HG03064 (cell line): ENCODE measurements at regions not wholly inside any gene's neighbourhood (a gene's known extent, or its start where the extent isn't known, plus 50 kb on each side); places are given as distances from the start of the nearest gene placed in this dataset.

Experiments used
- ATAC-seq: cut with Tn5 transposase; IDR thresholded peaks from one replicate; pipeline ENCODE4 v1.9.1; 2021; ENCODE audit warnings: low read depth; ENCODE audit not compliant: unreplicated experiment

DNA sequence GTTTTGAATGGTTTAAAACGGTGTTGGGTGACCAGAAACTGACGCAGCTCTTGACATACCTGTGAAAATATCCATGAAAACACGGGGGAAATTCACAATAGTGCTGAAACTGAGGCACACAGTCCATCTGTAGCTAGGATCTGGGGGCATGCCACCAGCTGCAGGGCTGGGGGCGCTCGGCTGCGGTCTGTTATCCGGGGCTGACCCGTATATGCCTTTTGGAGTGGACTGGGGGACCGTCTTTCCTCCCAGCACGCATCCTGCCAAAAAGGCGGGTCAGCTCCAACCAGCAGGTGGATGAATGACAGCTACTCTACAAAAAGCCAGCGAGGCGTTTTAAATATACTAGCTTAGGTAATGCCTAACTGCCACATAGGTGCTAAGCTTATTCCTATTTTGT is 729.8 kb downstream of the QKI start:
- ATAC-seq: no peak

DNA sequence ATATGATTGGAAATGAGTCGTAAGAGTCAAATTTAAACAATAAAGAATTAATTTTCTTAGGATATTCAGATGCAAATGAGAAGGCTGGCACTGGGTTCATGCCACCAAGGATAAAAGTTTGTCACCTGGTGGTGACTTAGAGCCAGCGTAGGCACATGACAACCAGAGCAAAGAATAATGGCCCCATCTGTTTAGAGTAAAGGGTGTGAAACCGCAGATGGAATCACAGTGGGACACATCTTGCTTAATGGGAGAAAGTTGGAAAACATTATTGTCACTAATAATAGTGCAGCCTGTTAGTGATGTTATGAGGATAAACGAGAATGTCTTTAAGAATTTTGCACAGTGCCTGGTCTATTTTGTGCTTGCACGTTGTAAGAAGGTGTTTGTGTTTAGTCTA is 727.8 kb downstream of the QKI start:
- no peak for ATAC-seq

GRCh38 chr6:164135511-164136132 is 721.1 kb downstream of the QKI start:
- no peak for ATAC-seq

- ATAC-seq: no peak
These were observed 718.6 kb downstream of the QKI start for GRCh38 chr6:164133095-164133494.

- no peak for ATAC-seq
These were observed 716.1 kb downstream of the QKI start for GRCh38 chr6:164130585-164130984.

DNA sequence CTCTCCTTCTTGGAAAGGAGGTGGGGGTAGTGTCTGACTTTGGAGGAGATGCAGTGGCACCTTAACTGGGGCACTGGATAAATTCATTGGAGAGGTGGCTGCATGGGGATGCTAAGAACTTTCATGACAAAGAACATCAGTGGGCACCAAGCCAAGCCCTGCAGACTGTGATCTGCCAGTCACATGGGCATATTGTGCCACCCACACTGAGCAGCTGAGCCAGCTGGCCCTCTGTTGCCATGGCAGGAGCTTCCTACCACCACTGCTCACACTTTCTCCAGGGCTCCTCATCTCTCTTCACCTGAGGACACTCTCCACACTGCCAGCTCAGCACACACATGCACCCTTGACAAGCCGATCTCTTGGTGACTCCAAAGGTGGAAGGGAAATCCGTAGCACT is 715.6 kb downstream of the QKI start:
- no peak for ATAC-seq

DNA sequence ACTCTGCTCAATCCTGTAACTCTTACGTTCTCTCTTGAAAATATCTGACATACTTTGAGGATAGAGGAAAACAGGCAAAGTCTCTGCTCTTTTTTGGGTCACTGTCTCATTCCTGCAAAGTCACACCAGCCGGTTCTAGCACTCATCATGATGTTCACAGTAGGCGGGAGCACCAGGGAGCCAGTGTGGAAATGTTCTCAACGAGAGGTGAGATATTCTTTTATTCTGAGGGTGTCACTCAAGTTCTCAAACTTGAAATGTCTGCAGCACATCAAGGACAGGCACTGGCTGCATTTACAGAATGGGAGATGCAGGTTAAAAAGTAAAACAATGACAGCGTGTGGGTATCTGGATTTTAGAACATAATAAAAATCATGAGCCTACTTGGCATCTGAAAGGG is 714.7 kb downstream of the QKI start:
- ATAC-seq: no peak

GRCh38 chr6:164128101-164128500 is 713.6 kb downstream of the QKI start:
- no peak for ATAC-seq

- ATAC-seq: no peak
These were observed 710.5 kb downstream of the QKI start for GRCh38 chr6:164124986-164125385.

- ATAC-seq: no peak
These were observed 710.0 kb downstream of the QKI start for GRCh38 chr6:164124473-164124872.

DNA sequence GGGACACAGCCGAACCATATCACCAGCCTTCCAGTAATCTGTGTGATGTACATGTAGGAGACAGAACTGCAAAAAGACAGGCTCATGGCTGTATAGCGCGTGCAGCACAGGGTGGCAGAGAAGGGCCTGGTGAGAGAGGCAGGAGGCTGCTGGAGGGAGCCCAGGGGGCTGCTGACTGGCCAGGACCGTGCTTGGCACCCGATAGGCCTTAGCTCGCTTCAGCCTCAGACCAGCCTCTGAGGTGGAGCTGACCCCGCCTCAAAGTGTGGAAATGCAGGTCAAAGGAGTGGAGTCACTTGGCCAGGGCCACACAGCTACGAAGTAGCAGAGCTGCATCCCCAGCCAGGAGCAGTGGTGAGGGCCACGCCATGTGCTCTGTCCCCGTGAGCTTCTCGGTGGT is 707.6 kb downstream of the QKI start:
- ATAC-seq: no peak

DNA sequence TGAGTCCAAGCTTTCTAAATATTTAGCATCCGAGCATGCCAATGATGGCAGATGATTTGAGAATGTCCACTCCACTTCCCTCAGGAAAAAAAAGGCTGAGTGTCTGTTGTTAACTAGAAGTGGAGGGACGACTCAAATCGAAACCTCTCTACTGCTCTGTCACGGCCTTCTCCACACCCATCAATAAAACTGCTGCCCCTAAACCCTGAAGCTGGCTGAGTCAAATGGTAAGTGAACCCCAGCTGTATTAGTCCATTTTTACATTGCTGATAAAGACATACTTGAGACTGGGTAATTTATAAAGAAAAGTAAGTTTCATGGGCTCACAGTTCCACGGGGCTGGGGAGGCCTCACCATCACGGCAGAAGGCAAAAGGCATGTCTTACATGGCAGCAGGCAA is 707.0 kb downstream of the QKI start:
- no peak for ATAC-seq

- ATAC-seq: no peak
These were observed 700.1 kb downstream of the QKI start for GRCh38 chr6:164114651-164115050.

- no peak for ATAC-seq
These were observed 699.5 kb downstream of the QKI start for GRCh38 chr6:164114051-164114450.

GRCh38 chr6:164113637-164114036 is 699.1 kb downstream of the QKI start:
- no peak for ATAC-seq

DNA sequence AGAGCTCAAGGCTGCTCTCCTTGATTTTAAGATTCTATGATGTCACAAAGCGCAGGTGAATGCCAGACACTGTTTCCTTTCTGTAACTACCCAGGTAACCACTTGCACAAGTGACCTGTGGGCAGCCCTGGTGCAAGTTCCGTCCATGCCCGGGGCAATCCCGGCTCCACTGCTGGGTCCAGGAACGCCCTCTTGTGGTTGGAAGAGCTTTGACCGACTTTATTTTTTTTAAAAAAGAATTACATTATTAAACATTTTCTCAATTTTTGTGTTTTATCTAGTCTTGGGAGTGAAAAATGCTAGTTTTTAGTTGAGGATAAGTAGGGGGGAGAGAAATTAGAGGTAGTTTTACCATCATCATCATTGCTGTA is 695.2 kb downstream of the QKI start:
- ATAC-seq: no peak

DNA sequence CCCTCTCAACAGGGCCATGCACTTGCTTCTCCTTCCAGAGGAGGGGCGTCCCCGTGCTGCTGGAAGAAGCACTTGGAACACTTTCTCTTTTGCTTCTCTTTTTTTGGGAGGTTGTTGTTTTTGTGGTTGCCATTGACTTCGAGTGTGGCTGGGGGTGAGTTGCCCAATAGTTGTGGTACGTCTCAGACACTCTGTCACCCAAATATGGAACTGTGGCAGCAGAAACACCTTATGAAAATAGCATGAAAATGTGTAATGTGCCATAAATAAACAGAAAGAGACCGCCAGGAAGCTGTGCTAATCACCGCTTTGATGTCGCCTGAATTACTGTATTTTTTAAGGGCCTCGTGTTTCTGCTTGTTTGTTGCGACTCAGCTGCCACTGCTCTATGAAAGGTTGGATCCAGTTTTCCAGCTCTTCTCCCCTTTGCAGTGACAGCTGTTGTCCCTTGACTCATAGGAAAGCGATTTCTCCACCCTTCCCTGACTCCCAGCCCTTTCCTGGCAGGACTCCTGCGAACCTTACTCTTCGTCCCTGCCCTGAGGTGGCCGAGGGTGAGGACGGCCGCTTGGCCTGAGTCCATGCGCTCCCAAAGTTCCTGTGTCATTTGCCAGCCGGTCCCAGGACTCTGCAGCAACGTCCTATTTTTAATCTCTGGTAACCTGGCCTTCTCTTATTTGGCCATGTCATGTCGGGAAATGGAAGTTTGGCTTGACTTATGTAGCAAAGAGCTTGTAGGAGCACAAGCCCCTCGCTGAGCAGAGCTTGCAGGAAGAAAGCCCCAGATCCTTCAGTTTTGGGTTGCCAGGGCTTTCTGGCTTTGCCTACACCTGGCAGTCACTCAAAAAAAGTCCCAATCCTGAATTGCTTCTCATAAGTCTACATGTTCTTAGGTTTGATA is 694.6 kb downstream of the QKI start:
- no peak for ATAC-seq

GRCh38 chr6:164108092-164108491 is 693.6 kb downstream of the QKI start:
- ATAC-seq: no peak

DNA sequence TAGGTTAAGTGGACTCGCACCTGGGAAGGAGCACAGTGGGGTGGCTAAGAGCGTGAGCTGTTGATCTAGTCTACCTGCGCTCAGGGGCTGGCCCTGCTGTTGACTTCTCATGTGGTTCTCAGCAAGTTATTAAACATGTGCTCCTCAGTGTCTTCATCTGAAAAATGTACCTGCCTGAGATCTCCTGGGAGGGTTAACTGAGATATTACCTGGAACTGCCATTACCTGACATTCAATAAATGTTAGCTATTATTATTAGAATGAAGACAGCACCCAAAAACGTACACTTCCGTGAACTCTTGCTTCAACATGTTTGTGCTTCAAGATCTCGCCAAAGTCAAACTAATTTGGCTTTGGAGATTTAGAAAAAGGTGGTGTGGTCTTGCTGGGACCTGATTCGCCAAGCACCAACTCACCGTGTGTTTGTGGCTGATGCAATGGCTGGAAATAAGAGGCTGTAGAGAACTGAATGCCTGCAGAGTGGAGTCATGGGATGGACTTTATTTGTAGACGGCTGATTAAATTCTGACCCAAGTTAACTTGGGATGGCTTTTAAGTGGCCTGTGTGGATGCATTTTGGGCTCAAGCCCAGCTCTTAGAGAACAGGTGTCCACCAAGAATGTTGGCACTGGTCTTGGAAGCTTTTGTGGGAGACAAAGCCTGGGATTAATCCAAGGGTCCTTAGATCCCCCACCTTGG is 692.9 kb downstream of the QKI start:
- ATAC-seq: no peak

DNA sequence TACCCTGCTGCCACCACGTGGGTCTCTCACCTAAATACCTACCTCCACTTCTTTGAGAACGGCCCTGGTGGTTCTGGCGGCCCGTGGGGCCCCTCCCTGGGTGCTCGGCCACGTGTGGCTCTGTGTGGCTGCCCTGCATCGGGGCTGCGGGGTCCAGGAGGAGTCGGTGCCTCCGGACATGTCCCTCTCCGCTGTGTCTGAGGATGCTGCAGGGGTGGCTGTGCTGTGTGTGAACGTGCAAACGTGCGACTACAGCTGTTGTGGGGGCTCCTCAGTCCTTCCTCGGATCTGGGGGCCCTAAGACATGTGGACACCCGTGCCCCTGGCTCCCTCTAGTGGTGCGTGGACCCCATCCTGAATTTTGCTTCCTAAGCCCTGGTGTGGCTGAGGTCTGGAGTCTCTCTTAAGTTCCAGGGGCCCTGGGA is 691.8 kb downstream of the QKI start:
- ATAC-seq: no peak

DNA sequence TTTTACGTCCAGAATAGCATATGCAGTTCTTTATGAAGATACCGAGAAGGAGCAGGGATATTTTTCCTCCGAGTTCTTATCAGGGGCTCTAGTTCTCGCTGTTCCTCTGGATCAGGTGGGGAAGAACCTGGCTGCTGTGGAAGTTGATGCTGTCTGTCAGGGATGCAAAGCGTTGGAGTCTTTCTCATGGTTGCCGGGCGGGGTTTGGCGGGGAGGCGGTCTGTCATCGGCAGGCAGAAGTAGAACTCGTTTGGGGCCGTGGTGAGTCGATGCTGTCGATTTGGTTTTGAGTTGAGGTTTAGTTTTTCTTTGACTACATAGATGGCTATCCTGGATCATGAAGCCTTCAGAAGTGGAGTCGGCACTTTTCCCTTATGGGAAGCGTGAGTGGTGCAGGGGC is 691.2 kb downstream of the QKI start:
- no peak for ATAC-seq

DNA sequence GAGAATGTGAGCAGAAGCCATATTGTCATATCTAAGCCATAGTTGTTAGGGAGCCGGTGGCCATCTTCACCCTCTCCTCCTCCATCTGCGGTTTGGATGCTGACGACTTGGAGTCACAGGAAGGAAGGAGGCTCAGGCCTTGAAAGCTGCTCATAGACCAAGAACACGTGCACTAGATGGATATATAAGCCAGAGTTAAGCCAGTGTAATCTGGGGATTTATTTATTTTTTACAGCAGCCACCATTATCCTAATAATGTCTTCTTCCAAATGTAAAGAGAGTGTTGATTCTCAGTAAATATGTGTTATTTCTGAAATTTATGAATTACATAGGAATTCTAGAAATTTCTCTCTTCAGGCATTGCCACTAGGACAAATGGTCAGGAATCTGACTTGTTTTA is 689.9 kb downstream of the QKI start:
- no peak for ATAC-seq
